Esophagus squamous epithelium (tissue), 5 donors: ENCODE measurements at regions not wholly inside any gene's neighbourhood (a gene's known extent, or its start where the extent isn't known, plus 50 kb on each side); places are given as distances from the start of the nearest gene placed in this dataset.

Experiments
- DNase-seq: peaks from one replicate; lab custom pipeline; 2025; lab: John Stamatoyannopoulos, UW
- H3K27ac ChIP-seq, 4 donors: fragments of 200-600 bp; sonication (generic); one replicate each; pipeline ENCODE4 v1.5.1; 2016 to 2019; ENCODE audit warnings: mild to moderate bottlenecking in 1 of 4
- H3K27me3 ChIP-seq, 4 donors: fragments of 200-600 bp; sonication (generic); 1 replicate in 3 of 4; 2 replicates in 1 of 4; pipeline versions ENCODE4 v1.5.1 to v1.6.0; 2017 to 2021; ENCODE audit warnings: antibody characterized with exemption in 1 of 4
- H3K36me3 ChIP-seq, 3 donors: fragments of 200-600 bp; sonication (generic); one replicate each; pipeline ENCODE4 v1.5.1; 2016 to 2019
- H3K4me1 ChIP-seq, 3 donors: fragments of 200-600 bp; sonication (generic); one replicate each; pipeline ENCODE4 v1.5.1; 2017 to 2019
- H3K4me3 ChIP-seq, 4 donors: fragments of 200-600 bp; sonication (generic); 1 replicate in 3 of 4; 2 replicates in 1 of 4; pipeline ENCODE4 v1.5.1; 2016 to 2019; ENCODE audit warnings: mild to moderate bottlenecking in 2 of 4, moderate library complexity in 1 of 4
- H3K9me3 ChIP-seq, 3 donors: fragments of 200-600 bp; sonication (generic); one replicate each; pipeline ENCODE4 v1.5.1; 2016 to 2019
- POLR2A ChIP-seq, 4 donors: fragments of 450-650 bp; IDR thresholded peaks; one replicate each; pipeline ENCODE4 v1.6.1; 2017; ENCODE audit warnings: antibody characterized with exemption in 4 of 4, mild to moderate bottlenecking in 4 of 4, moderate library complexity in 3 of 4
- WGBS, 2 donors: methylation state at CpG; one replicate each; pipeline ENCODE4 v1.1.5; 2018; 5-methylcytosine and 5-hydroxymethylcytosine counted together
- intact Hi-C: fragments of 100-400 bp; cut with DNase I; formaldehyde crosslinking; loops from one replicate; pipeline ENCODE4 v1.15.0; 2022
- TF ChIP-seq, protein P1 (sequence below), 6 experiments: fragments of 450-650 bp in 4 of 6; fragments of 200-600 bp in 2 of 6; sonication (generic) in 2 of 6; IDR thresholded peaks; one replicate each; pipeline ENCODE4 v1.5.1; 2016 to 2019; ENCODE audit warnings: antibody characterized with exemption in 6 of 6, mild to moderate bottlenecking in 4 of 6, moderate library complexity in 4 of 6
- donor health status: DM: yes; HTN: yes; CAD: no.

DNA sequence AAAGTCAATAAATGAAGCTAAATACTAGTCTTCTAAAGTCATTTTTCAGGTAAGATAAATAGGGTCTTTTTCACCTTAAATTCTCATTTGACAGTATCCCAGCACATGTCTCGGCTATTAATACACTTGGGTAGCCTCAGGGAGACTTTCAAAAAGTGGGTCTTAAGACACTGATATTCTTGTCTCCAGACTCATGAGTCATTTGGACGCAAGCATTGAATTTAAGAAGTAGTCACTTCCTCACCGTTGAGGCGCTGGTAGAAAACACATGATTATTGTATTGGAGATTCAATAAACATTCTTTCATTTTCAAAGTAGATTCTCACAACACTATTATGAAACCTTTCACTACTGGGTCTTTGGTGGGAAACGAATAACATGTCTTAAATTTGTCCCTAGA is 108.9 kb upstream of the SP8 start:
- Histone ChIP-seq H3K36me3 (no peaks in the 10 kb centered on the region), H3K4me1 (no peaks in the 10 kb centered on the region), H3K27me3 (no peaks in the 10 kb centered on the region), H3K4me3 (no peak overlapping the region), H3K27ac (no peak overlapping the region), H3K9me3 (no peaks in the 10 kb centered on the region)
- DNase-seq = no peak
- no peak for TF ChIP-seq POLR2A (IDR thresholded peaks at IDR 0.05)
- TF ChIP-seq, protein P1, sequence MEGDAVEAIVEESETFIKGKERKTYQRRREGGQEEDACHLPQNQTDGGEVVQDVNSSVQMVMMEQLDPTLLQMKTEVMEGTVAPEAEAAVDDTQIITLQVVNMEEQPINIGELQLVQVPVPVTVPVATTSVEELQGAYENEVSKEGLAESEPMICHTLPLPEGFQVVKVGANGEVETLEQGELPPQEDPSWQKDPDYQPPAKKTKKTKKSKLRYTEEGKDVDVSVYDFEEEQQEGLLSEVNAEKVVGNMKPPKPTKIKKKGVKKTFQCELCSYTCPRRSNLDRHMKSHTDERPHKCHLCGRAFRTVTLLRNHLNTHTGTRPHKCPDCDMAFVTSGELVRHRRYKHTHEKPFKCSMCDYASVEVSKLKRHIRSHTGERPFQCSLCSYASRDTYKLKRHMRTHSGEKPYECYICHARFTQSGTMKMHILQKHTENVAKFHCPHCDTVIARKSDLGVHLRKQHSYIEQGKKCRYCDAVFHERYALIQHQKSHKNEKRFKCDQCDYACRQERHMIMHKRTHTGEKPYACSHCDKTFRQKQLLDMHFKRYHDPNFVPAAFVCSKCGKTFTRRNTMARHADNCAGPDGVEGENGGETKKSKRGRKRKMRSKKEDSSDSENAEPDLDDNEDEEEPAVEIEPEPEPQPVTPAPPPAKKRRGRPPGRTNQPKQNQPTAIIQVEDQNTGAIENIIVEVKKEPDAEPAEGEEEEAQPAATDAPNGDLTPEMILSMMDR (IDR thresholded peaks at IDR 0.05) = no peak
- WGBS, 2 donors = 52 to 57% methylated on average over 5 of the region's 5 CpGs
- intact Hi-C loops = no loop called here

DNA sequence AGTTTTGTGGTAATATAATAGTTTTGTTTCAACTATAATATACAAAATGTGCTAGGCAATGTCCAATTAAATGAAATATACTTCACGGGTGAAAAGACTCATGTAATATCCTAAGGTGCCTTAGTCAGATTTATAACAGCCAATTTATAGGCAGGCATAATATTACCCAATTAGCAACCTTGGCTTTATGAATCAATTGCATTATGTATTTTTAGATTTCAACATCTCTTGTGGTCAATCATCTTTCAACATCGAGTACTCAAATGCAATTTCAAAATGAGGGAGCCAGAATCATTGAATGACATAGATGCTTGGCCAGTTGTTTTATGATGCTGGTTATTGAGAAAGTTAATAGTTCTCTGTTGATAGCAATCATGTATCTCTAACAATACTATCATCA is 110.3 kb upstream of the SP8 start:
- no peaks in the 10 kb centered on the region for H3K4me1 ChIP-seq
- TF ChIP-seq POLR2A (IDR thresholded peaks at IDR 0.05) = no peak
- TF ChIP-seq, protein P1 (IDR thresholded peaks at IDR 0.05) = no peak
- H3K27me3 ChIP-seq = no peaks in the 10 kb centered on the region
- no peak for DNase-seq
- WGBS, 2 donors = 65 to 73% methylated on average over 2 of the region's 2 CpGs
- intact Hi-C loops = no loop called here
- no peak overlapping the region for H3K4me3 ChIP-seq
- no peaks in the 10 kb centered on the region for H3K9me3 ChIP-seq
- no peaks in the 10 kb centered on the region for H3K36me3 ChIP-seq
- no peak overlapping the region for H3K27ac ChIP-seq

DNA sequence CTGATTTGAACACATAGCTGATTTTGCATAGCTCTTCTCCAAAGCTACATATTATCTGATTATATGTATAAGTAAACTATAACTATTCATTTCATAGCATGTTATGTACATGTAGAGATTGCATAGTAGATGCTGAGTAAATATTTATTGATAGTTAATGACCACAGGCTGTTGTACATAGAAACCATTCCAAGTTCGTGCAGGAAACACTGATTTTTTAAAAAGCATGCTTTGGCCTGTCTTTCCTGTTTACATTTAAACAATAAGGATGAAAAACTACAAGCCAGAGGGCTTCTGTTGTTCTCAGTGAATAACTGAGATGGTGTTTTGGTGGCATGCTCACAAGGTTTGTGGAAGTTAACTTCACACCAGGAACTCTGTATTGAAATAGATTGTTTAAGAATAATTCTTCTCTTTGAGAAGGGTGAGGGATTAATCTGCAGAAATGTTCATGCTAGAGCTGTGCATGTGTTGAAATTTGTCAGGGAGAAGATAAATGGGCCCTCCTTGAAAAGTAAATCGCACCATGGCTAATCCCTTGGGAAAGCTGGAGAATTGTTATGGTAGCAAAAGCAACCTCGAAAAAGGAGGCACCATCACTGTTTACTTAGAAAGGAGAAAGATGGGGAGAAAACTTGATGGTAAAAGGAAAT is 120.2 kb upstream of the SP8 start:
- no peak for DNase-seq

DNA sequence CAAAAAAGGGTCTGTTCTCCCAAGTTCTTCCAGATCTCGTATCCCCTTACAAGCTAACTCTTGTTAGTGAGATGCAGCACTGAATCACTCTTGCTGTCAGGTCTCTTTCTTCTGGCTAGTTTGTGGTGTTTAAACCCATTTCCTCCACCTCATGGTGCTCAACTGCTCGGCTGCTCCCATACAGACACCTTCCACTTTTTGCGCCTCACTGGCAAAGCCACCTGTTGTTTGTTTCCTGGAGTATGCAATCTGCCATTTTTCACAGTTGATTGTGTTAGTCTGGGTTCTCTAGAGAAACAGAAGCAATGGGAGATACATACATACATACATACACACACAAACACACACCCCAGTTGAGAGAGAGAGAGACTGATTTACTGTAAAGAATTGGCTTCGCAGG is 124.4 kb upstream of the SP8 start:
- WGBS, 2 donors = 80 to 82% methylated on average over 4 of the region's 4 CpGs
- H3K27me3 ChIP-seq = no peaks in the 10 kb centered on the region
- H3K4me1 ChIP-seq = no peaks in the 10 kb centered on the region
- H3K27ac ChIP-seq = no peak overlapping the region
- intact Hi-C loops = no loop called here
- TF ChIP-seq POLR2A (IDR thresholded peaks at IDR 0.05) = no peak
- TF ChIP-seq, protein P1 (IDR thresholded peaks at IDR 0.05) = no peak
- no peaks in the 10 kb centered on the region for H3K9me3 ChIP-seq
- no peak overlapping the region for H3K4me3 ChIP-seq
- no peaks in the 10 kb centered on the region for H3K36me3 ChIP-seq
- no peak for DNase-seq

More for the DNA sequence above, 120.2 kb upstream of the SP8 start:
- Histone ChIP-seq H3K9me3 (no peaks in the 10 kb centered on the region), H3K27me3 (no peaks in the 10 kb centered on the region), H3K4me1 (no peaks in the 10 kb centered on the region), H3K4me3 (no peak overlapping the region), H3K36me3 (no peaks in the 10 kb centered on the region), H3K27ac (no peak overlapping the region)
- intact Hi-C loops = no loop called here
- TF ChIP-seq POLR2A (IDR thresholded peaks at IDR 0.05) = no peak
- TF ChIP-seq, protein P1 (IDR thresholded peaks at IDR 0.05) = no peak
- WGBS, 2 donors = 23 to 24% methylated on average over 3 of the region's 3 CpGs

DNA sequence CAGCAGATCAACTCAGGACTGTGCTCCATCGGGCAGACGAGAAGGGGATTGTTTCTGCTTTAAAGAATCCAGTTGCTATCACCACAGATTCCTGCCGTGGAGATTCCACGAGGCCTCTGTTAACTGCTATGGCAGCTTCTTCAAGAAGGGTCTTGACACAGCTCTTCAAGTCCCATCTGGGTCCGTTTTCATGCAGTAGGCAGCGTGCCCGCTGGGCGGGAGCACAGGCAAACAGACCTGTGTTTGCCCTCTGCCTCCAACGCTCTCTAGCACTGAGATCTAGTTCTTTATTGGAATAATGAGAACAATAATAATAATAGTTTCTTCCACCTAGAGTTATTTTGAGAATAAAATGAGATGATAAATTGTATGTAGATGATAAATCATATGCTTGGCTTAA is 127.2 kb upstream of the SP8 start:
- no peak overlapping the region for H3K27ac ChIP-seq
- H3K36me3 ChIP-seq = no peaks in the 10 kb centered on the region
- no peak for DNase-seq
- intact Hi-C loops = no loop called here
- H3K27me3 ChIP-seq = no peaks in the 10 kb centered on the region
- WGBS, 2 donors = 60 to 70% methylated on average over 9 of the region's 9 CpGs
- H3K4me3 ChIP-seq = no peak overlapping the region
- H3K9me3 ChIP-seq = no peaks in the 10 kb centered on the region
- TF ChIP-seq, protein P1 (IDR thresholded peaks at IDR 0.05) = no peak
- no peak for TF ChIP-seq POLR2A (IDR thresholded peaks at IDR 0.05)
- no peaks in the 10 kb centered on the region for H3K4me1 ChIP-seq
